ENCODE measurements at regions not wholly inside any gene's neighbourhood (a gene's known extent, or its start where the extent isn't known, plus 50 kb on each side); places are given as distances from the start of the nearest gene placed in this dataset.

DNA sequence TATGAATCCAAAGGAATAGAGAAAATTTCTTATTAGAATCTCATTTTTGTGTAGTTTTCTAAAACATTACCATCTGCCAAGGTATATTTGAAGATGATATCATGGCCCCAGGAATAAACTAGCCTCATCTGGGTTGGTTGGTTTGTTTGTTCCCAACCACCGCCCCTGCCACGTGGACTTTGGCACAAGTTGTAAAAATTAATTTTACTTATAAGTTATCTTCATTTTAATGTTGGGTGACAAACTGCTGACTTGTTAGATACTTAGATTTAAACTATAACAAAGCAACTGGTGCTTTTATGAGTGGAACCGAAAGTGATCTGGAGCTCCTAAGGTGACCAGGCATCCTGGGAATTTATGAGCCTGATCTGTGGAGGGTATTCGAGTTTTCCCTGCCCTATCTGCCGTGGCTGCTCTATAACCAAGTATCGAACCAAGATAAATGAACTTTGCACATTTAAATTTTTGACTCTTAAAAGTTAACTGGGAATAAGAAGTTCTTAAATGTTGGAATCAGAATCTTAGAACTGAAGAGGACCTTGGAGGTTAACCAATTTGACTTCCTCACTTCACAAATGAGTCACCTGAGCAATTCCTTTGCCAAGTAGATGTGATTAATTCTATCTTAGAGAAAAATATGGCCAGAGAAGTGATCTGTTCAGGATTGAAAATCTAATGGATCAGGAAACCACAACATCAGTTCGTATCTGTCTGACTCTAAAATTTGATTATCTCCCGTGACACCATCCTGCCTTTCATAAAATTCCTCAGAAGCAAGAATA is 129.1 kb upstream of the ARHGAP42 start:
- TF ChIP-seq EZH2 (IDR thresholded peaks at IDR 0.05) (no peak), POLR2A (IDR thresholded peaks at IDR 0.05; ENCODE audit: borderline replicate concordance, extremely low read depth, insufficient read depth, insufficient read length) (no peak), TCF7L2 (IDR thresholded peaks at IDR 0.05; ENCODE audit: borderline replicate concordance, extremely low read depth, insufficient read depth, insufficient read length) (no peak), FOSL1 (IDR thresholded peaks at IDR 0.05; ENCODE audit: low read depth) (no peak), EZH2phosphoT487 (IDR thresholded peaks at IDR 0.05; ENCODE audit: borderline replicate concordance) (no peak), SP1 (IDR thresholded peaks at IDR 0.05; ENCODE audit: low read depth) (no peak), SIN3A (IDR thresholded peaks at IDR 0.05; ENCODE audit: low read depth) (no peak), EGR1 (IDR thresholded peaks at IDR 0.05; ENCODE audit: low read depth) (no peak), YY1 (IDR thresholded peaks at IDR 0.05; ENCODE audit: extremely low read depth, insufficient replicate concordance, low read depth, low read length) (no peak), POLR2AphosphoS5 (IDR thresholded peaks at IDR 0.05; ENCODE audit: low read depth, low read length) (no peak), ZNF274 (IDR thresholded peaks at IDR 0.05; ENCODE audit: low read depth, low read length) (no peak)
- TF ChIP-seq, protein P1, sequence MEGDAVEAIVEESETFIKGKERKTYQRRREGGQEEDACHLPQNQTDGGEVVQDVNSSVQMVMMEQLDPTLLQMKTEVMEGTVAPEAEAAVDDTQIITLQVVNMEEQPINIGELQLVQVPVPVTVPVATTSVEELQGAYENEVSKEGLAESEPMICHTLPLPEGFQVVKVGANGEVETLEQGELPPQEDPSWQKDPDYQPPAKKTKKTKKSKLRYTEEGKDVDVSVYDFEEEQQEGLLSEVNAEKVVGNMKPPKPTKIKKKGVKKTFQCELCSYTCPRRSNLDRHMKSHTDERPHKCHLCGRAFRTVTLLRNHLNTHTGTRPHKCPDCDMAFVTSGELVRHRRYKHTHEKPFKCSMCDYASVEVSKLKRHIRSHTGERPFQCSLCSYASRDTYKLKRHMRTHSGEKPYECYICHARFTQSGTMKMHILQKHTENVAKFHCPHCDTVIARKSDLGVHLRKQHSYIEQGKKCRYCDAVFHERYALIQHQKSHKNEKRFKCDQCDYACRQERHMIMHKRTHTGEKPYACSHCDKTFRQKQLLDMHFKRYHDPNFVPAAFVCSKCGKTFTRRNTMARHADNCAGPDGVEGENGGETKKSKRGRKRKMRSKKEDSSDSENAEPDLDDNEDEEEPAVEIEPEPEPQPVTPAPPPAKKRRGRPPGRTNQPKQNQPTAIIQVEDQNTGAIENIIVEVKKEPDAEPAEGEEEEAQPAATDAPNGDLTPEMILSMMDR (IDR thresholded peaks at IDR 0.05 in 2 of 3, conservative IDR thresholded peaks at IDR 0.05 in 1 of 3; ENCODE audit: borderline replicate concordance in 1 of 3, insufficient read depth in 1 of 3, low read depth in 2 of 3, low read length in 2 of 3): no peak
- TF ChIP-seq, protein P2, sequence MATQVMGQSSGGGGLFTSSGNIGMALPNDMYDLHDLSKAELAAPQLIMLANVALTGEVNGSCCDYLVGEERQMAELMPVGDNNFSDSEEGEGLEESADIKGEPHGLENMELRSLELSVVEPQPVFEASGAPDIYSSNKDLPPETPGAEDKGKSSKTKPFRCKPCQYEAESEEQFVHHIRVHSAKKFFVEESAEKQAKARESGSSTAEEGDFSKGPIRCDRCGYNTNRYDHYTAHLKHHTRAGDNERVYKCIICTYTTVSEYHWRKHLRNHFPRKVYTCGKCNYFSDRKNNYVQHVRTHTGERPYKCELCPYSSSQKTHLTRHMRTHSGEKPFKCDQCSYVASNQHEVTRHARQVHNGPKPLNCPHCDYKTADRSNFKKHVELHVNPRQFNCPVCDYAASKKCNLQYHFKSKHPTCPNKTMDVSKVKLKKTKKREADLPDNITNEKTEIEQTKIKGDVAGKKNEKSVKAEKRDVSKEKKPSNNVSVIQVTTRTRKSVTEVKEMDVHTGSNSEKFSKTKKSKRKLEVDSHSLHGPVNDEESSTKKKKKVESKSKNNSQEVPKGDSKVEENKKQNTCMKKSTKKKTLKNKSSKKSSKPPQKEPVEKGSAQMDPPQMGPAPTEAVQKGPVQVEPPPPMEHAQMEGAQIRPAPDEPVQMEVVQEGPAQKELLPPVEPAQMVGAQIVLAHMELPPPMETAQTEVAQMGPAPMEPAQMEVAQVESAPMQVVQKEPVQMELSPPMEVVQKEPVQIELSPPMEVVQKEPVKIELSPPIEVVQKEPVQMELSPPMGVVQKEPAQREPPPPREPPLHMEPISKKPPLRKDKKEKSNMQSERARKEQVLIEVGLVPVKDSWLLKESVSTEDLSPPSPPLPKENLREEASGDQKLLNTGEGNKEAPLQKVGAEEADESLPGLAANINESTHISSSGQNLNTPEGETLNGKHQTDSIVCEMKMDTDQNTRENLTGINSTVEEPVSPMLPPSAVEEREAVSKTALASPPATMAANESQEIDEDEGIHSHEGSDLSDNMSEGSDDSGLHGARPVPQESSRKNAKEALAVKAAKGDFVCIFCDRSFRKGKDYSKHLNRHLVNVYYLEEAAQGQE (IDR thresholded peaks at IDR 0.05; ENCODE audit: low read depth): no peak
- TF ChIP-seq, protein P3, sequence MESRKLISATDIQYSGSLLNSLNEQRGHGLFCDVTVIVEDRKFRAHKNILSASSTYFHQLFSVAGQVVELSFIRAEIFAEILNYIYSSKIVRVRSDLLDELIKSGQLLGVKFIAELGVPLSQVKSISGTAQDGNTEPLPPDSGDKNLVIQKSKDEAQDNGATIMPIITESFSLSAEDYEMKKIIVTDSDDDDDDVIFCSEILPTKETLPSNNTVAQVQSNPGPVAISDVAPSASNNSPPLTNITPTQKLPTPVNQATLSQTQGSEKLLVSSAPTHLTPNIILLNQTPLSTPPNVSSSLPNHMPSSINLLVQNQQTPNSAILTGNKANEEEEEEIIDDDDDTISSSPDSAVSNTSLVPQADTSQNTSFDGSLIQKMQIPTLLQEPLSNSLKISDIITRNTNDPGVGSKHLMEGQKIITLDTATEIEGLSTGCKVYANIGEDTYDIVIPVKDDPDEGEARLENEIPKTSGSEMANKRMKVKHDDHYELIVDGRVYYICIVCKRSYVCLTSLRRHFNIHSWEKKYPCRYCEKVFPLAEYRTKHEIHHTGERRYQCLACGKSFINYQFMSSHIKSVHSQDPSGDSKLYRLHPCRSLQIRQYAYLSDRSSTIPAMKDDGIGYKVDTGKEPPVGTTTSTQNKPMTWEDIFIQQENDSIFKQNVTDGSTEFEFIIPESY (IDR thresholded peaks at IDR 0.05; ENCODE audit: extremely low read depth, insufficient replicate concordance, low read length): no peak
